ENCODE measurements at regions not wholly inside any gene's neighbourhood (a gene's known extent, or its start where the extent isn't known, plus 50 kb on each side); places are given as distances from the start of the nearest gene placed in this dataset.

GRCh38 chr6:90818163-90818562 lies 231.3 kb upstream of the MAP3K7 start:
- H3K4me3 ChIP-seq (ENCODE audit: low read depth, low read length): no peak overlapping the region
- no peak for TF ChIP-seq CTCF (IDR thresholded peaks at IDR 0.05; ENCODE audit: borderline replicate concordance, insufficient read depth, low read depth, low read length)

DNA sequence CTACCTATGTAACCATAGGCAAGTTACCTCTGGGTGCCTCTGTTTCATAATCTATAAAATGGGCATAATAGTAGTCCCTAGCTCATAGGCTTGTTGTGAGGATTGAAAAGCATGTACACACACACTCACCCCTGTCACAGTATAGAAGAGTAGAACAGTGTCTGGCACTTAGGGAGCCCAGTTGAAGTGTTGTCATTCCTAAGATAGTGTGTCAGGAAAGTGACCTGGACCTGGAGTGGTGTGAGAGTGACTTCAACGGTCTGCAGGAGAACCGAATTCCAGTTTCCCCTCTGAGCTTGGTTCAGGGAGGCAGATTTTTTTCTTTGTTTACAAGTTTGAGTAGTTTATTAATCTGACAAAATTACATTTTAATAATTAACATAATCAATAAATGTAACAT lies 229.9 kb upstream of the MAP3K7 start:
- H3K4me3 ChIP-seq (ENCODE audit: low read depth, low read length): no peak overlapping the region
- TF ChIP-seq CTCF (IDR thresholded peaks at IDR 0.05; ENCODE audit: borderline replicate concordance, insufficient read depth, low read depth, low read length): no peak

DNA sequence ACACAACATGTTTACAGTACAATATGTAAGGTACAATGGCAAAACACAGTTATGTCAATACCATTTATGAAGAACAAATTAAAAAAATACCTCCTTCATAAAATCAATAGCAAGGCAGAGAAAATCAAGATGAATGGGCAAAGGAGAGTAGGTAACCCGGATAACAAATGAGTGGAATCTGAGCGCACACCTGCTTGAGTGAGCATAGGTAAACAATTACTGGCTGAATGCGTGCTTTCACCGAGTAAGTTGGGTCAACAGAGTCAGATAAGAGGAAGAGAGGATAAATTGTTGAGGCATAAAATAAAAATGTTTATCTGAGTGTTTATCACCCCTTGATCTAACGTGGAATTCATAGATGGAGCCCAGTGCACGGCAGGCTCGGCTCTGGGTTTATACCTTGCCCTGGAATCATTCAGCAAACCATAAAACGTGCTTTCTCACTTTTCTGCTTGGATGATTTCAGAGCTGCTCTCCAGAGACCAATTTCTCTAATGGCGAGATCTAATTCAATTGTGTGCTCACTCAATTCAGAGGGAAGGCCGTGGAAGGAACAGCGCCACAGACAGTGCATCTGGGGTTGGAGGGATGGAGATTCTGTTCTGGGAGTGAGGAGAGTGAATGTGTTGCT lies 224.8 kb upstream of the MAP3K7 start:
- TF ChIP-seq CTCF (IDR thresholded peaks at IDR 0.05; ENCODE audit: borderline replicate concordance, insufficient read depth, low read depth, low read length): no peak
- no peak overlapping the region for H3K4me3 ChIP-seq (ENCODE audit: low read depth, low read length)

DNA sequence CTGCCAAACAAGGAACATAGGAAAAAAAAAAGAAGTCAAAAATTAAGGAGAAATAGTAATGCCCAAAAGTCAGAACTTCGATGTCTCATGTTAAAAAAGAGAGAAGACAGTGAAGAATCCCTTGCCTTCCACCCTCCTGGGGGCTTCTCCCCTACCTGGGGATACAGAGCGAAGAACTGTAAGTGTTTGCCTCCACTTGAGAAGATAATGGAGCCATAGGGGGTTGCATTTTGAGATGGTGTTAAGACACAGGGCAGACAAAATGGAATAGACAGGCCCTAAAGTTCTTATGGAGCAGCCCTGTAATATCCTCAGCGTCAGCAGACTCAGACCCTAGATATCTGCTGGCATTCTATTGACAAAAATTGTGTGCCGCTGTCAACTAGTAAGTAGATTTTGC lies 222.2 kb upstream of the MAP3K7 start:
- TF ChIP-seq CTCF (IDR thresholded peaks at IDR 0.05; ENCODE audit: borderline replicate concordance, insufficient read depth, low read depth, low read length): no peak
- H3K4me3 ChIP-seq (ENCODE audit: low read depth, low read length): no peak overlapping the region

DNA sequence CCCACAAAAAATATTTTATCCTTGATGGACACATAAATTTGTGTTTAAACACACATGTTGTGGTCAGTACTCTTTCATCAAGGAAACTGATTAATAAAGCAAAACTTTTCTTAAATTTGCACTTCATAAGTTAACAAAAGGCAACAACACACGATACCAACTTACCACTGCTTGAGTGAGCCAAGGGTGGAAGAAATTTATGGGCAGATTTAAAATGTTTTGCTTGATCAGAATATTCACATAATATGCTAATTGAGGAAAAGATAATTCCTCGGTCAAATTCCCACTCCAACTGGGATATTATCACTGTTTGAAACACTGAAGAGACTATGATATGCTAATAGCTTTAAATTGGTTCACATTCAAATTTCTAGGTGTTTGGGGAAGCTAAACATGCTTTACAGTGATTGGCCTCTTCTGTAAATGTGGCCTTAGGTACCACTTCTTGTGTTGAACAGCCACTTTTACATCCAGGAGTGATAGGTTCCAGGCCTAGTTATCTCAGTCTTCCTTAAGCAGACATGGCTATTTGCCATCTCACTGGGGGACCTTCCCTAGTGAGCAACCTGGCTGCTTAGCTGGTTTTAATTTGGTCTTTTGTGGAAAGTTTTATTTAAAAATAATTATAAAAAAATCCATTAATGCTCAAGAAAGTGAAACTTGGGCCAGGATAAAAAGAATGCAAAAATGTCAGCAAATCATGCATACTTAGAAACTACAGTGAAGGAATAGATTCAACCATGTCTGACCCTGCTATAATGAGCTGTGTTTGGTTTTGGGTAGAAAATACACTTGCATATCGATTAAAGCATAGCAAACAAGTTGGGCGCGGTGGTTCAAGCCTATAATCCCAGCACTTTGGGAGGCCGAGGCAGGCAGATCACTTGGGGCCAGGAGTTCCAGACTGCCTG lies 221.2 kb upstream of the MAP3K7 start:
- no peak for TF ChIP-seq CTCF (IDR thresholded peaks at IDR 0.05; ENCODE audit: borderline replicate concordance, insufficient read depth, low read depth, low read length)
- H3K4me3 ChIP-seq (ENCODE audit: low read depth, low read length): no peak overlapping the region

- H3K4me3 ChIP-seq (ENCODE audit: low read depth, low read length): no peak overlapping the region
- TF ChIP-seq CTCF (IDR thresholded peaks at IDR 0.05; ENCODE audit: borderline replicate concordance, insufficient read depth, low read depth, low read length): no peak
These were observed 218.8 kb upstream of the MAP3K7 start for GRCh38 chr6:90805619-90806155.

Data from GM12875 (cell line).